Right lobe of liver (tissue), 6 donors: ENCODE measurements at regions not wholly inside any gene's neighbourhood (a gene's known extent, or its start where the extent isn't known, plus 50 kb on each side); places are given as distances from the start of the nearest gene placed in this dataset.
A peak's percentile ranks its signal among the peaks of the same experiment; 100 is the strongest.

Experiments used
- ATAC-seq, 4 donors: fragments of 200-7000 bp; cut with Tn5 transposase; one replicate each; pipeline ENCODE4 v1.9.1; 2020; ENCODE audit warnings: mild to moderate bottlenecking in 4 of 4, moderate library complexity in 4 of 4
- DNase-seq, 3 donors: peaks; one replicate each; pipeline ENCODE4 v3.0.0-alpha.2; 2020
- H3K27ac ChIP-seq, 3 donors: fragments of 200-600 bp; one replicate each; pipeline ENCODE4 v1.8.0; 2022
- H3K27me3 ChIP-seq, 2 donors: fragments of 200-600 bp; one replicate each; pipeline ENCODE4 v1.8.0; 2022
- H3K36me3 ChIP-seq, 4 donors: fragments of 200-600 bp; sonication (generic) in 1 of 4; one replicate each; pipeline versions ENCODE4 v1.5.1 to v1.8.0; 2017 to 2022; ENCODE audit warnings: control low read depth in 1 of 4
- H3K4me1 ChIP-seq, 4 donors: fragments of 200-600 bp; sonication (generic) in 1 of 4; one replicate each; pipeline versions ENCODE4 v1.5.1 to v1.8.0; 2017 to 2022; ENCODE audit warnings: control low read depth in 1 of 4
- H3K4me3 ChIP-seq, 3 donors: fragments of 200-600 bp; one replicate each; pipeline ENCODE4 v1.8.0; 2022
- H3K9me3 ChIP-seq, 4 donors: fragments of 200-600 bp; sonication (generic) in 1 of 4; one replicate each; pipeline versions ENCODE4 v1.5.1 to v1.8.0; 2017 to 2022; ENCODE audit warnings: control low read depth in 1 of 4
- POLR2A ChIP-seq: fragments of 450-650 bp; IDR thresholded peaks from one replicate; pipeline ENCODE4 v1.6.1; 2017; ENCODE audit warnings: antibody characterized with exemption, mild to moderate bottlenecking
- WGBS: methylation state at CpG from one replicate; pipeline ENCODE4 v1.1.6; 2018; ENCODE audit warnings: low coverage, low lambda C conversion rate; ENCODE audit not compliant: insufficient coverage; ENCODE audit errors: missing lambda C conversion rate; 5-methylcytosine and 5-hydroxymethylcytosine counted together
- intact Hi-C, 2 donors: fragments of 100-400 bp; cut with DNase I; formaldehyde crosslinking; loops; one replicate each; pipeline versions ENCODE4 v1.11.2 to v1.14.1; 2022
- TF ChIP-seq, protein P1 (sequence below), 4 donors: fragments of 200-600 bp in 3 of 4; fragments of 450-650 bp in 1 of 4; IDR thresholded peaks; one replicate each; pipeline versions ENCODE4 v1.5.1 to v1.8.0; 2016 to 2022; ENCODE audit warnings: antibody characterized with exemption in 4 of 4, mild to moderate bottlenecking in 2 of 4
- donor health status: DM: no; HTN: yes; CAD: no.
- donor health status: DM: no; HTN: no; CAD: no.
- donor health status: DM: no; HTN: no; CAD: no.
- donor health status: DM: no; HTN: yes; CAD: no.
- donor health status: DM: no; HTN: yes; CAD: no.

DNA sequence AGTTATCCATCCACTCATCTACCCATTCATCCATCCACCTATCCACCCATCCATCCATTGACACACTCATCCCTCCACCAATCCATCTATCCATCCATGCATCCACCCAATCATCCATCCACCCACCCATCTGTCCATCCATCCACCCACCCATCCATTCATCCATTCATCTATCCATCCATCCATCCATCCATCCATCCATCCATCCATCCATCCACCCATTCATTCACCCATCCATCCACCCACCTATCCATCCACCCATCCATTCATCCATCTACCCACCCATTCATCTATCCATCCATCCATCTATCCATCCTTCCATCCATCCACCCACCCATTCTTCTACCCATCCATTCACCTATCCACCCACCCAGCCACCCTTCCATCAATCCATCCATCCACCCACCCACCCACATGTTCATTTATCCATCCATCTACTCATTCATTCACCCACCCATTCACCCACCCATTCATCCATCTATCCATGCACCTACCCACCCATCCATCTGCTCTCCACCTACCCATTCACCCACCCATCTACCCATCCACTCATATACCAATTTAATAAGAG is 193.8 kb upstream of the ARID2 start:
- Histone ChIP-seq H3K9me3 (no peaks in the 10 kb centered on the region), H3K4me1 (no peaks in the 10 kb centered on the region), H3K27me3 (no peaks in the 10 kb centered on the region), H3K36me3 (no peaks in the 10 kb centered on the region), H3K27ac (no peak overlapping the region), H3K4me3 (no peak overlapping the region)
- no peak for ATAC-seq
- TF ChIP-seq POLR2A = no peak
- TF ChIP-seq, protein P1, sequence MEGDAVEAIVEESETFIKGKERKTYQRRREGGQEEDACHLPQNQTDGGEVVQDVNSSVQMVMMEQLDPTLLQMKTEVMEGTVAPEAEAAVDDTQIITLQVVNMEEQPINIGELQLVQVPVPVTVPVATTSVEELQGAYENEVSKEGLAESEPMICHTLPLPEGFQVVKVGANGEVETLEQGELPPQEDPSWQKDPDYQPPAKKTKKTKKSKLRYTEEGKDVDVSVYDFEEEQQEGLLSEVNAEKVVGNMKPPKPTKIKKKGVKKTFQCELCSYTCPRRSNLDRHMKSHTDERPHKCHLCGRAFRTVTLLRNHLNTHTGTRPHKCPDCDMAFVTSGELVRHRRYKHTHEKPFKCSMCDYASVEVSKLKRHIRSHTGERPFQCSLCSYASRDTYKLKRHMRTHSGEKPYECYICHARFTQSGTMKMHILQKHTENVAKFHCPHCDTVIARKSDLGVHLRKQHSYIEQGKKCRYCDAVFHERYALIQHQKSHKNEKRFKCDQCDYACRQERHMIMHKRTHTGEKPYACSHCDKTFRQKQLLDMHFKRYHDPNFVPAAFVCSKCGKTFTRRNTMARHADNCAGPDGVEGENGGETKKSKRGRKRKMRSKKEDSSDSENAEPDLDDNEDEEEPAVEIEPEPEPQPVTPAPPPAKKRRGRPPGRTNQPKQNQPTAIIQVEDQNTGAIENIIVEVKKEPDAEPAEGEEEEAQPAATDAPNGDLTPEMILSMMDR (IDR thresholded peaks at IDR 0.05) = no peak
- no peak for DNase-seq
- intact Hi-C loops = no loop called here

DNA sequence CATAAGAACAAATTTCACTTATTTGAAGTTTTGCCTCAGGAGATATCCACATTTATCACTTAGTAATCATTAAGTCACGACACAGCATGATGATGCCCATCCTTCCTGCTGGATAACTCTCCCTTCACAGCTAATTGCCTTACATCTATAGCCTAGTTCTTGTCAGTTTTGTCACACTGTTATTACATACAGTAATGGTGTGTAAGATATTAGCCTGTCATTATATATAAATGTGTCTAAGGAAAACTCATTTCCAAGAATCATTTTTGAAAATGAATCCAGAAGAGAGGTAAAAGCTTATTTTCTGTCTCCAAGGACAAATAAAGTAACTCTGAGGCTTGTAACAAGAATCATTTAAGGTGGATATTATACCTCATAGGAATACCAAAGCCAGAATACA is 193.2 kb upstream of the ARID2 start:
- no peak for TF ChIP-seq POLR2A
- TF ChIP-seq, protein P1 (IDR thresholded peaks at IDR 0.05) = no peak
- DNase-seq = no peak
- Histone ChIP-seq H3K4me1 (no peaks in the 10 kb centered on the region), H3K27ac (no peak overlapping the region), H3K36me3 (no peaks in the 10 kb centered on the region), H3K4me3 (no peak overlapping the region), H3K27me3 (no peaks in the 10 kb centered on the region), H3K9me3 (no peaks in the 10 kb centered on the region)
- WGBS = 41% methylated on average over 1 of the region's 1 CpG
- intact Hi-C loops = no loop called here
- no peak for ATAC-seq

DNA sequence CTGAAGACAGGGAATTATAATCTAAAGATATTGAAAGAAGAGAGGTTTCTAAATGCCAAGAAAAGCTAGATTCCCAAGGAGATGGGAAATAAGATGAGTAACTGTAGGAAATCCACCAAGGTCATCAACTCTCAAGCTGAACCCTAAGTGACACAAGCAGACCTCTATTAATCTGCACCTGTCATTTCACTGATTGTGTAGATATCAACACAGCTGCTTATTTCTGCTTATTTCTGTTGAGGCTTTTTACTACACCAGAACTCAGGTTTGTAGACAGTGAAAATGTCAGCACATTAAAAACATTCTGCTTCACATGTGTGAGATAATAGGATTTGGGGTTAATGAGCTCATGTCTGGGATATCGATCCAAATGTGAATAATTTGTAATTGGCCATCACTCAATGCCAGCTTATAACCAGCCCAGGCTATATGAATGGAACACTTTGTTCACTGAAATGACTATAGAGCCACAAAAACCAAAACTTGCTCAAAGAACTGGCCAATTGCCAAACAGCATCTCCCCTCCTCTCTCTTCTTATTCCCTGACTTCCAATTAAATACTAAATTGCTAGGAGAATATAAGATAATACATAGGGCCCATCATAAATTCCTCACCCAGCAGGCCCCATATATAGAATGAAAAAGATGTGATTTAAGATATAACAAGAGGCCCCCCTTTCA is 188.7 kb upstream of the ARID2 start:
- Histone ChIP-seq H3K4me3 (no peak overlapping the region), H3K4me1 (no peaks in the 10 kb centered on the region), H3K9me3 (no peaks in the 10 kb centered on the region), H3K36me3 (no peaks in the 10 kb centered on the region), H3K27ac (no peak overlapping the region), H3K27me3 (no peaks in the 10 kb centered on the region)
- WGBS = 70% methylated on average over 1 of the region's 1 CpG
- DNase-seq (no peak), ATAC-seq (no peak)
- intact Hi-C loops = loop anchor here in 1 of 2 donors (10.0 kb wide), 1 partner anchor 184 kb away; the partner anchor contains the start of gene ARID2
- no peak for TF ChIP-seq POLR2A
- TF ChIP-seq, protein P1 (IDR thresholded peaks at IDR 0.05) = no peak

DNA sequence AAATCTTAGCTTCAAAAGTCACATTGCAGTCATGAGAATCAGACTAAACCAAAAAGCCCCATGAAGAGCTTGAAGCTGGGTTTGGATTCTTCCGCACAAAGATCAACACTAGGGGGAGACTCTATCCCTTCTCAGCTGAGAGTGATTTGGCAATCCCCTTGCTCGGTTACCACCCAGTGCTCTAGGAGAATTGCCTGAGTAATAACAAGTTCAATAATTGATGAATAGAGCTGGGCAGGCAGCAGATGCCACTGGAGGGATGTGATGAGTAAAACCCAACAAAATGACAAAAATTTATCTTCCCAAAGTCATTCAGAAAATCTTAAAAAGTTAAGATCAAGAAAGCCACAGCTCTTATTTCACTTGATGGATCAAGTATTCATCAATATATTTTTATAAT is 185.6 kb upstream of the ARID2 start:
- Histone ChIP-seq H3K27me3 (no peaks in the 10 kb centered on the region), H3K4me3 (no peak overlapping the region), H3K27ac (no peak overlapping the region), H3K36me3 (no peaks in the 10 kb centered on the region), H3K4me1 (no peaks in the 10 kb centered on the region), H3K9me3 (no peaks in the 10 kb centered on the region)
- TF ChIP-seq POLR2A = no peak
- TF ChIP-seq, protein P1 (IDR thresholded peaks at IDR 0.05) = peak; percentile 79 to 86 (median 83)
- intact Hi-C loops = loop anchor here in 1 of 2 donors (10.0 kb wide), 1 partner anchor 181 kb away; the partner anchor contains the start of gene ARID2
- DNase-seq (peak in 1 of 3 donors; percentile 56), ATAC-seq (peak; percentile 99 to 100 (median 100))
- 0% methylated on average over 2 of the region's 2 CpGs for WGBS
